KG1 (cell line): ENCODE measurements at regions not wholly inside any gene's neighbourhood (a gene's known extent, or its start where the extent isn't known, plus 50 kb on each side); places are given as distances from the start of the nearest gene placed in this dataset.

Experiments
- DNase-seq: peaks from one replicate; lab custom pipeline; 2025; lab: John Stamatoyannopoulos, UW

DNA sequence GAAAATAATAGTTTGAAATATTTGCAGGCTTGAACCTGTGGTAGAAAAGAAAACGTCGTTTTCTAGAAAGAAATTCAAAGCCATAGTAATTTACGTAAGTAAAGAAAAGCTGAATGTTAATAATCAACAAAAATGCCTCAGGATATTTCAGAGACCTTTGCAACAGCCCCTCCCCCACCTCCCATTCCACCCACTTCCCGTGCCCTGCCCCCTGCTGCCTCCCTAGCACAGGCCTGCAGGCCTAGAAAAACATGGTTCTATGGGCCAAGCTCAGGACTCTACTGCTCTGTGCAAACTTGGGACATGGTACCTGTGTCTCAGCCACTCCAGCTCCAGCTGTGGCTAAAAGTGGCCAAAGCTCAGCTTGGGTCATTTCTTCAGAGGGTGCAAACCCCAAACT lies 223.4 kb upstream of the RBMY1B start:
- no peak for DNase-seq

DNA sequence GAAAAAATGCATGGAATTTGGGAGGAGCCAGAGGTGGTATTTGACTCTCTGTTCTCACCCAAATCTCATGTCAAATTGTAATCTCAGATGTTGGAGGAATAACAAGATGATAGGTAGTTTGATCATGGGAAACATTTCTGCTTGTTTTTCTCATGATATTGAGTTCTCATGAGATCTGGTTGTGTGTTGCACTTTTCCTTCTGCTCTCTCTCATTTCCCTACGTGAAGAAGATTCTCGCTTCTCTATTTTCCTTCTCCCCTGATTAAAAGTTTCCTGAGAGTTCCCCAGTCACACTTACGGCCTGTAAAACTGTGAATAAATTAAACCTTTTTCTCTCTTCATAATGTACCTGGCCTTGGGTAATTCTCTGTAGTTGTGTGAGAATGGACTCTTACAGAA lies 222.2 kb upstream of the RBMY1B start:
- DNase-seq: no peak

DNA sequence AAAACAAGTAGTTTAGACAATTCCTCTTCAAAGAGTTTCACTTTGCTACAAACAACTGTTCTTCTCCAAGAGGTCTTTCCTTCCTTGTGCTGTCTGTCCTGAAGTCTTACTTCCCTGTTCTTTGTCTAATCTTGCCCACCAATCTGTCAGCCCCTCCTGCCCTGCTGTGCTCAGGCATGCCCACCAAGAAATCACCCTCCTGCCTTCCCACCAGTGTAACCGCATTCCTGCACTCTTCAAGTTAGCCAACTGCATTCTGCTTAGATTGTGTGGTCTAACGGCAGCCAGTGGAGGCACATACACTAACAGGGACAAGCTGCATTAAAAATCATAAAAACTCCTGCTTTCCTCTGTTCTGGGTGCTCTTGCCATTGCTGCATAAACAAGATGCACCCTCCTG lies 215.9 kb upstream of the RBMY1B start:
- no peak for DNase-seq

DNA sequence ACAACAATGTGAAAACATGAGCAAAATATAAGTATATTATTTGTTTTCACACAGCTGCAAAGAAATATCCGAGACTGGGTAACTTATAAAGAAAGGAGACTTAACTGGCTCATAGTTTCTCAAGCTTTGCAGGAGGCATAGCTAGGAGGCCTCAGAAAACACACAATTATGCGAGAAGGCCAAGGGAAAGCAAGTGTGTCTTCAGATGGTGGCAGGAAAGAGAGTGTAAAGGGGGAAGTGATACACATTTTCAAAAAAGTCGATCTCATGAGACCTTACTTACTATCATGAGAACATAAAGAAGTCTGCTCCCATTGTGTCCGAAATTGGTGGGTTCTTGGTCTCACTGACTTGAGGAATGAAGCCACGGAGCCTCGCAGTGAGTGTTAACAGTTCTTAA lies 208.9 kb upstream of the RBMY1B start:
- DNase-seq: no peak

DNA sequence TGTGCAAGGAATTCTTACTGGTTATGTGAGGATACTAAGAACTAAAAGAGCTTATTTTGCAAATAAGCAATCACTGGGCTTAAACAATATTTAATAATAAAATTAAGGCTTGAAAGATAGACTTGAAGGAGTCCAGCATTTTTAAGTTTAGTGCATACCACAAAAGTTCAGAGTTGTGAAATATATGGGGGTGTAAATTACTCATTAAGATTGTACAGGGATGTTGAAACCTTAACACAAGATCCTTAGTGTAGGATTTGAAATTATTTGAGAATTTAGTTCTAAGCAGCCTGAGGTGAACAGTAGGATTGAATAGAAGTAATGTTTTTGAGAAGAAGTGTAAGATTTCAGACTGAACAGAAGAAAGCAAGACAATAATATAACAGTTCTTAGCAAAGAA lies 195.8 kb upstream of the RBMY1B start:
- DNase-seq: no peak
